HG03095 (cell line): ENCODE measurements at regions not wholly inside any gene's neighbourhood (a gene's known extent, or its start where the extent isn't known, plus 50 kb on each side); places are given as distances from the start of the nearest gene placed in this dataset.
A peak's percentile ranks its signal among the peaks of the same experiment; 100 is the strongest.

ENCODE experiments used
- ATAC-seq: cut with Tn5 transposase; IDR thresholded peaks from one replicate; pipeline ENCODE4 v1.9.1; 2021; ENCODE audit warnings: moderate library complexity; ENCODE audit not compliant: unreplicated experiment

DNA sequence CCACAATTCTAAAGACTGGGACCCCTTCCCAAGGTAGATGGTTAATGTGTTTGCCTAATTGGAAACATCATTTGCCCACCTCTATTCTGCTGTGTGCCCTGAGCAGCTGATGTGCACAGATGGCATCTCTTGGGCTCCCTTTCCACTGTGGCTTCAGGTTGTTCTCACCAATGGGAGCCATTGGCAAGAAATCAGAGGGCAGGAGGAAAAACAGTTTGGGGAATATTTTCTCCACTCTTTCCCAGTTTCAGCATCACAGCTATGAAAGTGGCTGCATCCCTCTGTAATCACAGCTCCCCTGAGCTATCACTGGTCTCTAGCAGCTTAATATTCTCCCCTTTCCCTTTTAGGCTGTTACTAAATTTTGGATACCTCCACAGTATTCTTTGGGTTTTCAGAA is 911.6 kb upstream of the SEMA6A start:
- ATAC-seq: no peak

DNA sequence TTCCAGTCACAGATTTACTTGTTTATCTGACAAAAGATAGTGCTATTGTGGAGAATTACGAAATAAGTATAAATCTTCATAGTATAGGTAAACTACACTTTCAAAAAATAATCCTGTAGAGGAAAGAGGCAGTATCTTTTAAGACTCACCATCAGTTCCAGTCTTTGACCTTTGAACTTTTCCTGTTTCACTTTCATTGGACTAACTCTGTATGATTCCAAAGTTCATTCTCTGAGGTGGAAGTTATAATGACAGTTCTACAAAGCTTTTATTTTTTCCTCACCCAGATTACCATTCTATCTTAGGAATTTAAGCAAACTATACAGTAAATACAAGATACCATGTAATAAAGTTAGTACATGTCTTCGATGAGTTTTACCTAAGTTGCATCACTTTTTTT is 901.3 kb upstream of the SEMA6A start:
- no peak for ATAC-seq

DNA sequence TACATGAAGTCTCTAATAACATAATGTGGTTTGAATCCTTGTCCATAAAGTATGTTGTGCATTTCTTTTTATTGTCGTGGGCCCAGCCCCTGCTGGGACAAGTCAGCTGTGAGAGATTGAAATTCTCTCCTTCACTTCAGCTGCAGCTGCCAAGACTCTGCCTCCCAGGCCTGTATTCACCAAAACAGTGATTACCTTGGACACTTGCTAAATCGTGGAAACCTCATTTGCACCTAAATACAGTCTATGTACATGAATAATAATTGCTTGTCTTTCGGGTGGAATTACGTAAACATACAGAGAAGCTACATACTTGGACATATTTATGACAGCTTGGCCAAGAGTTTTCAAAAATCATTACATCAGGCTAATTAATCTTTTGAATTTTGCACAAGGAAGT is 898.5 kb upstream of the SEMA6A start:
- ATAC-seq: no peak

- ATAC-seq: no peak
Observed at GRCh38 chr5:117463881-117464570, 889.4 kb upstream of the SEMA6A start.

- ATAC-seq: no peak
Observed at GRCh38 chr5:117461966-117462365, 887.3 kb upstream of the SEMA6A start.

GRCh38 chr5:117461403-117461802 is 886.8 kb upstream of the SEMA6A start:
- no peak for ATAC-seq

DNA sequence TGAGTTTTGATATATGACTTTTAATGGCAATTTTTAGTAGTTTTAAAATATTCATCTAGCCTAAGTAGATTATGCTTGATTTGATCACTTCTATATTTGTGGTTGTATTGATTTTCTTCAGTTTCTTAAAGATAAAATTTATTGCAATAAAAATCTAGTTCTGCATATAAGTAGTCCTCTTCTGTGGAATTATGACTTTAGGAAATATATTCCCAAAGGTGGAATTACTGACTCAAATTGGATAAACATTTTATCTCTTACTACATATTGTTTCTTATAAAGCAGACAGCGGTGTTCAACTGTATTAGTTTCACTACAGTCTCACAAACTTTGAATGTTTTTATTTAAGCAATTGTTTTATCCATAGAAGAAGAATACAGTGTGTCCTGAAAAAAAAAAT is 883.0 kb upstream of the SEMA6A start:
- no peak for ATAC-seq

- no peak for ATAC-seq
Observed at GRCh38 chr5:117456866-117457470, 882.3 kb upstream of the SEMA6A start.

DNA sequence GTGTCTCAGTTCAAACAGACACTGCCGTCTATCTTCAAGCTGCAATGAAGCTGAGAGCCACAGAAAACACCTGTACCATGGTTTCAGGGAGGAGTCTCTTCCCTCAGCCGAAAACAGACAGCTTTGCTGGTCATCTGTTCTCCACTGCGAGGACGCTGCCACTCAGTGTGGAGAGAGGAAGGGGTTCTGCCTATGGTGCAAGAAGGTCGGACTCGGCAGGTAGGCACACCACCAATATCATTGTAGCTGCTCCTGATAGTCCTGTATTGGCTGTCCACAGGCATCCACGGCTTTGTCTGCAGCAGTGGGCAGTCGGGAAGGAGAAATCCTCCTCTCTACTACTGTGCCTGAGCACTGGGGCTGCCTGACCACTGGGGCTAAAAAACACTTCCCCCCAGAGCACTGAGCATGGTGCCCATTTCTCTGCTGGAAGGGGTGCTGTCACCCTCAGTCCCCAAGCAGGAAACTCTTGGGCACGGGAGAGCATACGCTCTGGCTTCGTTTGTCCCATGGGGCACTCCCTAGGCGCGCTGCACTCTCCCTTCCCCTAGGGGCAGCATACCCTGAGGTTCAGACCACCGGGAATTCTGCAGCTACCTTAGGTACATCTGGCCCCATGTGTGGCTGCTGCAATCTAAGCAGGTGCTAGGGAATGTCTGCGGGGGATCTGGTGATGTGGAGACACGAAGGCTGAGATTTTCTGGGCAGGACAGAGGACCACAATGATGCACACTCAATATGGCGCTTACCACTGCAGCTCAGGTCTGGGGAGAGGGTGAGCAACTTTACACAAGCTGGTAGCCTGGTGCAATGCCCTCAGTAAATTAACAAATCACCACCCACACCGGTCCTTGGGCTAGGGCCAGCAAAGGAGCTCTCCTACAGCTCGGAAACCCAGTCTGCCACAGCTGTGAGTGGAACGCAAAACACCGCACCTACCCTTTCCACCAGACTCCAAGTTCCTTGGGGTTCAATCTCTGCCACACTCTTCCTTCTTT is 880.9 kb upstream of the SEMA6A start:
- ATAC-seq: peak; percentile 18

DNA sequence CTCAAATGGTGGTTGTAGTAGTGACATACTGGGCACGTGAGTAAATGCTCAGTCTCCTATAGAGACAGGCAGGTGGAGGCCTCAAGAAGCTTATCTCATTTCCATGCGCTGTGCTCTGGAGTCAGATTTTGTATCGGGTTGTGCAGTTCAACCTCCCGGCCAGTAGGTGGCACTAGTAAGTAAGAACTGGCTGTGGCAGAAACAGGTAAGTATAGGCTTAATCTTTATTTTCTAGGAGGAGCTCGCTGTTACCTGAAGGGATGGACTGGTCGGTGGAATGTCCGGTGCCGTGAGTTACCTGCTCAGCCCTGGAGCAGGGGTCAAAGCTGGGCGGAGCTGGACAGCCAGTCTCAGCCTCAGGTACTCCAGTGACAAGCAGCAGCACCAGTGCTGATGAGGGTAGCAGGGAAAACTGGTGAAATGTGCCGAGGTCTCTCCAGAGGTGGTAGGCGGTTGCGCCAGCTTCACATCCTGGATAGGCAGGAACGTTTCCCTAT is 880.1 kb upstream of the SEMA6A start:
- ATAC-seq: peak; percentile 92

DNA sequence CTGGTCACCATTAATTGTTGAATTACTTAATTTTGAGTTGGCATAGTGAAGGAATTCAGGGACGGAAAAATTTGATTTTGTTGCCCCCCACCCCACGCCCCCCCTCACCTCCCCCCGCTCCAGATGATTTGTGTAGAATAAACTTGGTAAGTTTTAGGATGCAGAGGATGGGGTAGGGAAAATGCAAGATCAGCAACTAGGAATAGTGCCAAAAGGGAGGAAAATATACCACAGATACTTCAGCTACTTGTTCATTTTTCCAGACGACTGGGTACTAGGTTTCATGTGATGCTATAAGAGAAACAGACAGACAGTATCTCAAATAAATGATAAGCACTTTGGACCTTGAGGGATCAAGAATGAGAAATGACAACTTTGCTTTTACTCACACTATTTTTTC is 862.2 kb upstream of the SEMA6A start:
- ATAC-seq: no peak

DNA sequence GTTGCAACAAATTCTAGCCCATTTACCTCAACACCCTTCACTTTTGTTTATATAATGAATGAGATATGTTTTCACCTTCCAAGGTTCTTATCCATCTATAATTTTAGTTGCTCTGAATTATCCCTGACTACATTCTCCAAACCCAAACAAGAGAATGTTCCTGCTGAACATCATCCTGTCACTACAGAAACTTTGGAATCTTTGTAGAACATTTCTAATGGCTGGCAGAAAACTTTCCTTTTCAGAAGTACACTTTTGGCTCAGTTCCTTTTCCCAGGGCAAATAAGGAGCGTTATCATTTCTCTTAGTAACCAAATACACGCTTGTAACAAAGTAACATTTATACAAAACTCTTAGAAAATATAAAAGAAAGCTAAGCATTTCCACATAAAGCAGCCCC is 860.6 kb upstream of the SEMA6A start:
- no peak for ATAC-seq

- no peak for ATAC-seq
Observed at GRCh38 chr5:117434254-117434653, 859.6 kb upstream of the SEMA6A start.

DNA sequence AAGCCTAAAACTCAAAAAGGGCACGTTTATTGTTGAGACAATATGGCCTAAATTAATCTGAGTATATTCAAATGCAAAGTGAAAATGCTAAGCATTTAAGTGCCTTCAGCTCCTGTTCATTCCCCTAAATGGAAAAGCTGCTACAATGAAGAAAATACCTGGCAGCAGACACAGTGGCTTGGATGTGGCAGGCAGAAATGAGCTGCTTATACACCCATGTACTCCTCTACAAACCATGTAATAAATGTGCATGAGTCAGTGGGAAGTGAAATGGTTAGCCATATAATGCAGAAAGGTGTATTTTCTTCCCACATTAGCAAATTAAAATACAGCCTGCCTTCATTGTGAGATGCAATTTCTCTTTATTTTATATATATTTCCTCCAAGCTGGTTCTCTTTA is 859.2 kb upstream of the SEMA6A start:
- ATAC-seq: no peak

DNA sequence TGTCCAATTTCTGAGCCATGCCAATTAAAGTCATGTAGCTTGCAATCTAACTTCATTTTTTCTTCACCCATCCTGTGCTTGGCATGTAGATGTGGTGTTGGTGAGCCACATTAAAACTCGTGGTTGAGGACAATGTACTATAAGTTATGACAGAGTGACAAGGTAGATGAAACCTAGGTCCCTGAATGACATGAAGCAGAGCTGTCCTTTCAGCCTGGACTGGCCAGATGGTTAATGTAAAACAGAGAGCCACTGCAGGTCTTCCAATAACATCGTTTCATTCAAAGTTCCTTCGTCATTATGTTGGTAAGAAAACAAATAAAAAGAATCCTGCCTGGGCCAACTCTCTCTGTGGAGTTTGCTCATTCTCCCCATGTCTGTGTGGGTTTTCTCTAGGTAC is 856.5 kb upstream of the SEMA6A start:
- ATAC-seq: no peak

DNA sequence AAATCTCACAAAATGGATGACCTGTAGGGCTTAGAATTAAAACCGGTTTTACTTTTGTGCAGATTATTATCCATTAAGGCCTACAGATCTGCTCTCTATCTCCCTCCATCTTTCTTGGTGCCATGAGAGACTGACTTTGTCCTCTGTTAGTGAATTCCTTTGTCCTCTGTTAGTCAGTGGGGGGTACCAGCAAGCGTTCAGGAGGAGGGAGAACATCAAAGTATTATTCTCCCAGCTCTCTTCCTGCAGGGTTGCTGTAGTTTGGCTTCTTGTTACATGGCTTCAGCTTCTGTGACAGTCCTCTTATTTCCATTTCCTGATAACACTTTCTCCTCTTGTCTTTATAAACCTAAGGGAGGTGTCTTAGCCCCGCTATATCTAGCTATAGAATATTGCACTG is 850.5 kb upstream of the SEMA6A start:
- ATAC-seq: no peak

DNA sequence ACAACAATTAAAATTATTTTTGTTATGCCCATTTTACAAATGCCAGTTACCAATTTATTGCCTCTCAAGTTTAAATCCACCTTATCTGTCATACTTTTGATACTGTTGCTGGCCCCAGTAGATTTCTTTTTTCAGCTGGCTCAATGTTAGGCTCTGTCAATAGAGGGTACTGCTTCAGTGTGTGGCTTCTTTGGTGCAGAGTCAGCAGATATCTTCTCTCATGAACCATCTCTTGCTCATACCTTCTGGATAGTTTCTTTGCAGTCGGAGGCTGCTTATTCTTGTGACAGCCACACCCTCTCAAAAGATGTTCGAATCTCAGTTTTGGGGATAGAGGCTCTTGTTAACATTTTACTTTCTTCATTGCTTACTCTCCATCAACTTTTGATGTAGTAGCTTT is 849.9 kb upstream of the SEMA6A start:
- no peak for ATAC-seq

GRCh38 chr5:117417501-117417900 is 842.9 kb upstream of the SEMA6A start:
- ATAC-seq: no peak

- ATAC-seq: no peak
Observed at GRCh38 chr5:117414926-117415325, 840.3 kb upstream of the SEMA6A start.

- no peak for ATAC-seq
Observed at GRCh38 chr5:117411701-117412100, 837.1 kb upstream of the SEMA6A start.

DNA sequence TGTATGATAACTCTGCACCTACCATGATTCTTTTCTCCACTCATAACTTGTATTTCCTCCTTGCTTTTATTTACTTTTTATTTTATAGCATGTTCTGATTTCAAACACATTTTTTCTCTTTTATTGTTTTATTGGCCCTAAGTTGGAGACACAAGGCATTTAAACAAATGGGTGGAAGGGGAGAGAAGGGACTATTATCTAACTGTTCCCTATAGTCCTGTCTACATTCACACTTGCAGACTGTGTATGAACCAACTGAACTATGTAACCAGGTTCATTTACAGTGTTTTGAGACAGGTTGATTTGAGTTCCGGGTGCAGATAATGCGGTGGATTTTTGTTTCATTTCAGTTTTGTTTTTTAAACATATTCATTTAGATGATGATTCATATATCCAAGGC is 830.6 kb upstream of the SEMA6A start:
- no peak for ATAC-seq
